Kidney (tissue), 13 donors: ENCODE measurements at regions not wholly inside any gene's neighbourhood (a gene's known extent, or its start where the extent isn't known, plus 50 kb on each side); places are given as distances from the start of the nearest gene placed in this dataset.
"Not testable (repeated sequence)": the region's sequence is repeated elsewhere in the genome, so short reads cannot be mapped to it uniquely, and the experiment has no call there.

ENCODE experiments used
- DNase-seq, 5 donors: peaks; one replicate each; pipeline ENCODE4 v3.0.0-alpha.2; 2013 to 2020
- FAIRE-seq: peaks from 2 replicates; lab custom pipeline; 2012; peaks lifted over from hg19 to GRCh38; lab: Jason Lieb, UNC
- H3K27ac ChIP-seq, 2 donors: one replicate each; pipeline ENCODE4 v1.7.0; 2013; ENCODE audit warnings: low read depth in 2 of 2, low read length in 2 of 2, inconsistent platforms in 1 of 2
- H3K27me3 ChIP-seq: one replicate; pipeline ENCODE4 v1.7.1; 2013; ENCODE audit warnings: low read length, inconsistent platforms; ENCODE audit not compliant: control insufficient read depth, insufficient read depth
- H3K36me3 ChIP-seq, 3 donors: one replicate each; pipeline versions ENCODE4 v1.7.0 to v1.7.1; 2013; ENCODE audit warnings: low read length in 3 of 3, control low read depth in 1 of 3, inconsistent platforms in 1 of 3; ENCODE audit not compliant: insufficient read depth in 3 of 3, control insufficient read depth in 2 of 3
- H3K4me1 ChIP-seq, 3 donors: one replicate each; pipeline versions ENCODE4 v1.7.0 to v1.7.1; 2013; ENCODE audit warnings: low read length in 3 of 3, inconsistent platforms in 1 of 3, low read depth in 1 of 3; ENCODE audit not compliant: control insufficient read depth in 2 of 3, insufficient read depth in 2 of 3
- H3K4me3 ChIP-seq, 3 donors: one replicate each; pipeline versions ENCODE4 v1.7.0 to v1.8.1; 2013; ENCODE audit warnings: low read length in 3 of 3, control low read depth in 1 of 3, inconsistent platforms in 1 of 3
- H3K9ac ChIP-seq, 3 donors: one replicate each; pipeline versions ENCODE4 v1.7.0 to v1.7.1; 2013; ENCODE audit warnings: low read length in 3 of 3, control low read depth in 1 of 3, inconsistent platforms in 1 of 3
- H3K9me3 ChIP-seq, 3 donors: one replicate each; pipeline versions ENCODE4 v1.7.0 to v1.7.1; 2013; ENCODE audit warnings: low read length in 3 of 3, control low read depth in 1 of 3, inconsistent platforms in 1 of 3; ENCODE audit not compliant: control insufficient read depth in 2 of 3, insufficient read depth in 1 of 3
- CTCF ChIP-seq: IDR thresholded peaks from 3 replicates; pipeline ENCODE4 v1.5.1; 2012; ENCODE audit warnings: mild to moderate bottlenecking, moderate library complexity, borderline replicate concordance; ENCODE audit not compliant: insufficient read depth; ENCODE audit errors: extremely low read depth
- intact Hi-C: fragments of 100-400 bp; cut with DNase I; formaldehyde crosslinking; loops from one replicate; pipeline ENCODE4 v1.11.1; 2022
- donor health status: control.
- donor health status: control.
- donor health status: control.
- donor health status: control.
- donor health status: control.
- donor health status: DM: yes; HTN: yes; CAD: no.
- donor health status: Normal renal cell carcinoma (clear cell type).

- Histone ChIP-seq H3K4me1 (no peaks in the 10 kb centered on the region), H3K27ac (no peak overlapping the region), H3K4me3 (no peak overlapping the region), H3K27me3 (no peaks in the 10 kb centered on the region), H3K9me3 (no peaks in the 10 kb centered on the region), H3K36me3 (no peaks in the 10 kb centered on the region), H3K9ac (no peak overlapping the region)
- no peak for TF ChIP-seq CTCF
- DNase-seq (no peak), FAIRE-seq (no peak)
- intact Hi-C loops, result no loop called here
These were observed 171.3 kb upstream of the TMEM45B start for GRCh38 chr11:129644326-129644725.

GRCh38 chr11:129645943-129646342 is 169.7 kb upstream of the TMEM45B start:
- Histone ChIP-seq H3K27me3 (no peaks in the 10 kb centered on the region), H3K9me3 (no peaks in the 10 kb centered on the region), H3K4me3 (no peak overlapping the region), H3K27ac (no peak overlapping the region), H3K36me3 (no peaks in the 10 kb centered on the region), H3K9ac (no peak overlapping the region), H3K4me1 (no peaks in the 10 kb centered on the region)
- no peak for TF ChIP-seq CTCF
- intact Hi-C loops, result no loop called here
- no peak for DNase-seq
- no peak for FAIRE-seq

- H3K4me1 ChIP-seq, intact Hi-C loops, H3K27ac ChIP-seq, H3K9ac ChIP-seq, FAIRE-seq, DNase-seq, H3K27me3 ChIP-seq, H3K4me3 ChIP-seq, H3K9me3 ChIP-seq, H3K36me3 ChIP-seq: not testable (repeated sequence)
These were observed 165.6 kb upstream of the TMEM45B start for GRCh38 chr11:129650044-129650443.

GRCh38 chr11:129652835-129653234 is 162.8 kb upstream of the TMEM45B start:
- Histone ChIP-seq H3K27me3 (no peaks in the 10 kb centered on the region), H3K9me3 (peaks cover 0 to 10% (median 7%) of the 10 kb centered on the region in 3 donors), H3K36me3 (no peaks in the 10 kb centered on the region), H3K9ac (no peak overlapping the region), H3K4me1 (no peaks in the 10 kb centered on the region), H3K4me3 (no peak overlapping the region), H3K27ac (no peak overlapping the region)
- no peak for FAIRE-seq
- no peak for DNase-seq
- TF ChIP-seq CTCF, result no peak
- intact Hi-C loops, result no loop called here
